H1 (cell line): ENCODE measurements at regions not wholly inside any gene's neighbourhood (a gene's known extent, or its start where the extent isn't known, plus 50 kb on each side); places are given as distances from the start of the nearest gene placed in this dataset.

ENCODE experiments used
- CTCF ChIA-PET: fragments of 300-600 bp; sonication (Branson Sonifier 250); formaldehyde crosslinking; loops from one replicate; lab custom pipeline; 2021; ENCODE audit not compliant: partially characterized antibody; lab: Charles Lee
- POLR2A ChIA-PET: fragments of 300-600 bp; sonication (Branson Sonifier 250); formaldehyde crosslinking; loops from one replicate; lab custom pipeline; 2021; ENCODE audit warnings: inconsistent platforms; ENCODE audit not compliant: partially characterized antibody; lab: Charles Lee
- DNase-seq, 2 experiments: peaks; one replicate each; pipeline versions ENCODE4 v3.0.0 to v3.0.0-alpha.2; 2010 to 2022; ENCODE audit warnings: low spot score in 2 of 2, low read depth in 1 of 2, mixed read lengths in 1 of 2
- FAIRE-seq: peaks from 2 replicates; lab custom pipeline; 2011; peaks lifted over from hg19 to GRCh38; lab: Jason Lieb, UNC
- H2AFZ ChIP-seq: 2 replicates; pipeline ENCODE4 v1.8.1; 2012; ENCODE audit warnings: low read length, inconsistent platforms
- H2AK5ac ChIP-seq: 2 replicates; pipeline ENCODE4 v1.6.1; 2013; ENCODE audit warnings: low read depth, low read length
- H2BK120ac ChIP-seq: replicated peaks from 2 replicates; pipeline ENCODE3; 2013; ENCODE audit warnings: low read depth, low read length, inconsistent platforms
- H2BK12ac ChIP-seq: 2 replicates; pipeline ENCODE4 v1.6.1; 2013; ENCODE audit warnings: low read depth, low read length
- H2BK15ac ChIP-seq: 2 replicates; pipeline ENCODE4 v1.6.1; 2013; ENCODE audit warnings: low read length
- H2BK20ac ChIP-seq: 2 replicates; pipeline ENCODE4 v1.6.1; 2013; ENCODE audit warnings: low read length
- H2BK5ac ChIP-seq: 2 replicates; pipeline ENCODE4 v1.6.1; 2013; ENCODE audit warnings: low read depth, low read length
- H3K14ac ChIP-seq: 2 replicates; pipeline ENCODE4 v1.6.1; 2013; ENCODE audit warnings: inconsistent platforms; ENCODE audit not compliant: insufficient read length
- H3K18ac ChIP-seq: 2 replicates; pipeline ENCODE4 v1.6.1; 2013; ENCODE audit warnings: low read length; ENCODE audit errors: extremely low read depth
- H3K23ac ChIP-seq: 2 replicates; pipeline ENCODE4 v1.6.1; 2013; ENCODE audit warnings: inconsistent platforms; ENCODE audit not compliant: insufficient read length
- H3K23me2 ChIP-seq: 2 replicates; pipeline ENCODE4 v1.6.1; 2013; ENCODE audit warnings: low read depth, low read length
- H3K27ac ChIP-seq: 2 replicates; pipeline ENCODE4 v1.6.1; 2011; ENCODE audit warnings: low read depth, low read length, inconsistent platforms
- H3K27me3 ChIP-seq, 4 experiments: replicated peaks in 1 of 4; 1 replicate in 1 of 4; 2 replicates in 3 of 4; pipeline versions ENCODE4 v1.6.1 to v1.8.1; 2011 to 2013; ENCODE audit warnings: low read length in 3 of 4, mild to moderate bottlenecking in 3 of 4, inconsistent platforms in 2 of 4, mixed read lengths in 2 of 4, moderate library complexity in 1 of 4; ENCODE audit not compliant: control insufficient read depth in 3 of 4, insufficient read depth in 3 of 4; ENCODE audit errors: extremely low read depth in 1 of 4
- H3K36me3 ChIP-seq, 4 experiments: 2 replicates each; pipeline versions ENCODE4 v1.6.1 to v1.8.1; 2011 to 2013; ENCODE audit warnings: mild to moderate bottlenecking in 4 of 4, low read length in 3 of 4, moderate library complexity in 2 of 4, control low read depth in 1 of 4, inconsistent platforms in 1 of 4; ENCODE audit not compliant: insufficient read depth in 4 of 4, control insufficient read depth in 2 of 4
- H3K4ac ChIP-seq: replicated peaks from 2 replicates; pipeline ENCODE3; 2013; ENCODE audit warnings: low read length, low read depth, mixed read lengths, inconsistent platforms; ENCODE audit not compliant: insufficient read length
- H3K4me1 ChIP-seq, 4 experiments: replicated peaks in 1 of 4; 1 replicate in 1 of 4; 2 replicates in 3 of 4; pipeline versions ENCODE4 v1.6.1 to v1.8.1; 2011 to 2013; ENCODE audit warnings: low read length in 3 of 4, inconsistent platforms in 2 of 4, mixed read lengths in 1 of 4; ENCODE audit not compliant: insufficient read depth in 4 of 4, control insufficient read depth in 3 of 4
- H3K4me2 ChIP-seq, 2 experiments: 2 replicates each; pipeline versions ENCODE4 v1.6.1 to v1.8.1; 2011 to 2013; ENCODE audit warnings: low read depth in 2 of 2, low read length in 2 of 2, control low read depth in 1 of 2, inconsistent platforms in 1 of 2, mild to moderate bottlenecking in 1 of 2; ENCODE audit not compliant: insufficient read depth in 1 of 2
- H3K4me3 ChIP-seq, 4 experiments: fragments of 200-600, 300-600 bp in 1 of 4; sonication (generic), shearing (Covaris generic), sonication (Bioruptor Twin) in 1 of 4; 2 replicates each; pipeline versions ENCODE4 v1.5.1 to v1.8.1; 2011 to 2016; ENCODE audit warnings: low read length in 4 of 4, low read depth in 3 of 4, control low read depth in 2 of 4, inconsistent platforms in 2 of 4, mild to moderate bottlenecking in 2 of 4, mixed read lengths in 1 of 4, moderate library complexity in 1 of 4; ENCODE audit not compliant: insufficient read depth in 2 of 4; ENCODE audit errors: extremely low read depth in 1 of 4
- H3K56ac ChIP-seq: replicated peaks from 2 replicates; pipeline ENCODE3; 2013; ENCODE audit warnings: low read depth, mild to moderate bottlenecking, mixed read lengths, low read length, inconsistent platforms; ENCODE audit not compliant: insufficient read length
- H3K79me1 ChIP-seq: 2 replicates; pipeline ENCODE4 v1.6.1; 2013; ENCODE audit warnings: low read depth, low read length, control low read depth
- H3K79me2 ChIP-seq, 2 experiments: 2 replicates each; pipeline versions ENCODE4 v1.6.1 to v1.8.1; 2012 to 2013; ENCODE audit warnings: low read length in 2 of 2, mild to moderate bottlenecking in 2 of 2, inconsistent platforms in 1 of 2; ENCODE audit not compliant: insufficient read depth in 2 of 2, control insufficient read depth in 1 of 2
- H3K9ac ChIP-seq, 4 experiments: replicated peaks in 1 of 4; 1 replicate in 1 of 4; 2 replicates in 3 of 4; pipeline versions ENCODE4 v1.6.1 to v1.8.1; 2011 to 2013; ENCODE audit warnings: low read depth in 3 of 4, low read length in 3 of 4, control low read depth in 2 of 4, mild to moderate bottlenecking in 2 of 4, moderate library complexity in 2 of 4, inconsistent platforms in 1 of 4; ENCODE audit errors: extremely low read depth in 1 of 4
- H3K9me3 ChIP-seq, 2 experiments: 2 replicates each; pipeline versions ENCODE4 v1.6.1 to v1.8.1; 2012 to 2013; ENCODE audit warnings: mild to moderate bottlenecking in 2 of 2, moderate library complexity in 2 of 2, control low read depth in 1 of 2, inconsistent platforms in 1 of 2, low read depth in 1 of 2, low read length in 1 of 2, mixed read lengths in 1 of 2; ENCODE audit not compliant: insufficient read depth in 2 of 2
- H4K20me1 ChIP-seq, 2 experiments: replicated peaks in 1 of 2; 2 replicates each; pipeline versions ENCODE3 to v1.8.1; 2011 to 2013; ENCODE audit warnings: inconsistent platforms in 2 of 2, low read length in 2 of 2, mild to moderate bottlenecking in 1 of 2; ENCODE audit not compliant: insufficient read depth in 2 of 2, control insufficient read depth in 1 of 2
- H4K5ac ChIP-seq: 2 replicates; pipeline ENCODE4 v1.6.1; 2013; ENCODE audit warnings: low read length, low read depth, mixed read lengths, inconsistent platforms; ENCODE audit not compliant: insufficient read length
- H4K8ac ChIP-seq: 2 replicates; pipeline ENCODE4 v1.8.0; 2013; ENCODE audit warnings: mild to moderate bottlenecking, moderate library complexity, low read length, inconsistent platforms; ENCODE audit not compliant: insufficient read depth; ENCODE audit errors: extremely low read depth
- H4K91ac ChIP-seq: replicated peaks from 2 replicates; pipeline ENCODE3; 2013; ENCODE audit warnings: low read length, mixed read lengths, inconsistent platforms; ENCODE audit not compliant: insufficient read length
- FOSL1 ChIP-seq: IDR thresholded peaks from 2 replicates; pipeline ENCODE4 v1.6.1; 2011; ENCODE audit warnings: mild to moderate bottlenecking, low read depth, low read length, moderate library complexity; ENCODE audit not compliant: insufficient read depth
- JUN ChIP-seq: IDR thresholded peaks from 2 replicates; pipeline ENCODE4 v1.6.1; 2011; ENCODE audit warnings: low read depth, mild to moderate bottlenecking, improper control_type of control experiment, low read length
- MAFK ChIP-seq: IDR thresholded peaks from 2 replicates; pipeline ENCODE4 v1.6.1; 2012; ENCODE audit warnings: low read depth, mild to moderate bottlenecking, improper control_type of control experiment, low read length
- PHF8 ChIP-seq: fragments of 200-600 bp; sonication (generic); conservative IDR thresholded peaks from 2 replicates; pipeline ENCODE4 v1.7.1; 2012; ENCODE audit warnings: low read depth, mild to moderate bottlenecking, inconsistent platforms, low read length, moderate library complexity
- POLR2A ChIP-seq, 2 experiments: IDR thresholded peaks; 1 replicate in 1 of 2; 2 replicates in 1 of 2; pipeline ENCODE4 v1.6.1; 2011; ENCODE audit warnings: low read depth in 2 of 2, low read length in 2 of 2, mild to moderate bottlenecking in 2 of 2; ENCODE audit errors: control extremely low read depth in 1 of 2
- RNF2 ChIP-seq: fragments of 200-900, 300-1000 bp; sonication (generic); IDR thresholded peaks from 2 replicates; pipeline ENCODE4 v1.7.1; 2016; ENCODE audit warnings: borderline replicate concordance, low read depth, mild to moderate bottlenecking, antibody characterized with exemption, low read length; ENCODE audit not compliant: poor library complexity, severe bottlenecking; ENCODE audit errors: missing control alignments
- SIN3A ChIP-seq, 2 experiments: IDR thresholded peaks in 1 of 2; conservative IDR thresholded peaks in 1 of 2; 2 replicates each; pipeline ENCODE4 v1.6.1; 2011 to 2012; ENCODE audit warnings: low read length in 2 of 2, improper control_type of control experiment in 1 of 2, low read depth in 1 of 2, mild to moderate bottlenecking in 1 of 2
- SP2 ChIP-seq: IDR thresholded peaks from 2 replicates; pipeline ENCODE4 v1.6.1; 2012; ENCODE audit warnings: mild to moderate bottlenecking, low read length, inconsistent platforms
- TAF7 ChIP-seq: optimal IDR thresholded peaks from 2 replicates; pipeline ENCODE3; 2011; ENCODE audit warnings: low read depth, mild to moderate bottlenecking, inconsistent platforms, low read length, moderate library complexity, borderline replicate concordance
- TBP ChIP-seq: IDR thresholded peaks from 2 replicates; pipeline ENCODE4 v1.6.1; 2011; ENCODE audit warnings: low read depth, low read length, improper control_type of control experiment
- WGBS, 2 experiments: shearing (Covaris generic) in 1 of 2; methylation state at CpG; one replicate each; pipeline versions ENCODE4 v1.1.6 to v1.1.7; 2013 to 2015; ENCODE audit warnings: low lambda C conversion rate in 2 of 2, mixed read lengths in 2 of 2, inconsistent platforms in 1 of 2, low coverage in 1 of 2, missing lambda C conversion rate in 1 of 2; ENCODE audit not compliant: insufficient replicate concordance in 2 of 2, insufficient coverage in 1 of 2, insufficient read length in 1 of 2; ENCODE audit errors: extremely low coverage in 1 of 2, missing lambda C conversion rate in 1 of 2; 5-methylcytosine and 5-hydroxymethylcytosine counted together
- TF ChIP-seq, protein P1 (sequence below): IDR thresholded peaks from 2 replicates; pipeline ENCODE4 v1.6.1; 2011; ENCODE audit warnings: low read depth, mild to moderate bottlenecking, low read length; ENCODE audit not compliant: insufficient read depth
- TF ChIP-seq, protein P2 (sequence below): IDR thresholded peaks from 2 replicates; pipeline ENCODE4 v1.6.1; 2012; ENCODE audit warnings: low read length, inconsistent platforms

DNA sequence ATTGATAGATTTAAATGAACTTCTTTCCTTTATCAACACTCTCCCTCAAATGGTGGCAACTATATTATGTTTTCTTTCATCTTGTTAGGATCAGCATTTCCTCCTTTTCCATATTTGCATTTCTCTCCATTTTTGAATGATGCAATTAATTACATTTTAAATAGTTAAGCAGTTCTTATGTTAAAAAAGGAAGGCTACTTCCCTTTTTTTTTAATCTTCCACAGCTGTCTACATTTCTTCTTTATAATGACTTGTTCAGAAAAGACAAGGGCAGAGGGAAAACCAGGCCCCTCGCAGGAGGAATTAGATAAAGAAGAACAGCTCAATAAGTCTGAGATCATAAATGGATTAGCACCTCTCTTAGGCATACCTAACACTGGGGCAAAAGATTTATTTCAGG is 208.9 kb downstream of the ARL4A start:
- Histone ChIP-seq H3K9me3 (no peaks in the 10 kb centered on the region), H3K36me3 (no peaks in the 10 kb centered on the region; a peak in 1 of 8 replicates), H3K14ac (no peak overlapping the region), H3K4me2 (no peak overlapping the region), H4K8ac (no peak overlapping the region), H3K79me1 (no peaks in the 10 kb centered on the region), H3K4me3 (no peak overlapping the region), H2BK120ac (no peak overlapping the region), H2BK5ac (no peak overlapping the region), H2BK20ac (no peak overlapping the region), H2AFZ (no peak overlapping the region), H2BK12ac (no peak overlapping the region), H4K20me1 (no peaks in the 10 kb centered on the region), H4K91ac (no peak overlapping the region), H3K4ac (no peak overlapping the region), H3K18ac (no peak overlapping the region), H3K56ac (no peak overlapping the region), H3K27ac (no peak overlapping the region), H3K23ac (no peak overlapping the region), H3K27me3 (no peaks in the 10 kb centered on the region), H3K23me2 (no peaks in the 10 kb centered on the region), H3K9ac (no peak overlapping the region), H4K5ac (no peak overlapping the region), H2AK5ac (no peak overlapping the region), H3K79me2 (no peaks in the 10 kb centered on the region), H3K4me1 (0 out of 7 replicates have a peak, but pooled peaks cover 0 to 3% (median 0%) of the 10 kb centered on the region in 4 experiments), H2BK15ac (no peak overlapping the region)
- ChIA-PET POLR2A (no interaction called here), CTCF (interaction anchor here (0.8 to 0.9 kb wide), 2 partner anchors 19 to 31 kb away, joined by 3 read pairs; no protein-coding TSS in a partner anchor)
- no peak for DNase-seq
- WGBS, 2 experiments = 86% methylated on average over 1 of the region's 1 CpG; no CpG with 5 or more reads in 1 of the 2 experiments
- TF ChIP-seq PHF8 (no peak), RNF2 (no peak), JUN (no peak), SIN3A (conservative IDR thresholded peaks at IDR 0.05 in 1 of 2, IDR thresholded peaks at IDR 0.05 in 1 of 2; ENCODE audit: low read depth in 1 of 2, low read length in 2 of 2) (no peak), POLR2A (IDR thresholded peaks at IDR 0.05; ENCODE audit: control extremely low read depth in 1 of 2, low read depth in 2 of 2, low read length in 2 of 2) (no peak), FOSL1 (no peak), MAFK (no peak), TBP (no peak), TAF7 (no peak), SP2 (no peak)
- TF ChIP-seq, protein P1, sequence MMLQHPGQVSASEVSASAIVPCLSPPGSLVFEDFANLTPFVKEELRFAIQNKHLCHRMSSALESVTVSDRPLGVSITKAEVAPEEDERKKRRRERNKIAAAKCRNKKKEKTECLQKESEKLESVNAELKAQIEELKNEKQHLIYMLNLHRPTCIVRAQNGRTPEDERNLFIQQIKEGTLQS = no peak
- TF ChIP-seq, protein P2, sequence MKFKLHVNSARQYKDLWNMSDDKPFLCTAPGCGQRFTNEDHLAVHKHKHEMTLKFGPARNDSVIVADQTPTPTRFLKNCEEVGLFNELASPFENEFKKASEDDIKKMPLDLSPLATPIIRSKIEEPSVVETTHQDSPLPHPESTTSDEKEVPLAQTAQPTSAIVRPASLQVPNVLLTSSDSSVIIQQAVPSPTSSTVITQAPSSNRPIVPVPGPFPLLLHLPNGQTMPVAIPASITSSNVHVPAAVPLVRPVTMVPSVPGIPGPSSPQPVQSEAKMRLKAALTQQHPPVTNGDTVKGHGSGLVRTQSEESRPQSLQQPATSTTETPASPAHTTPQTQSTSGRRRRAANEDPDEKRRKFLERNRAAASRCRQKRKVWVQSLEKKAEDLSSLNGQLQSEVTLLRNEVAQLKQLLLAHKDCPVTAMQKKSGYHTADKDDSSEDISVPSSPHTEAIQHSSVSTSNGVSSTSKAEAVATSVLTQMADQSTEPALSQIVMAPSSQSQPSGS = no peak
- no peak for FAIRE-seq
